K562 (cell line): ENCODE measurements at regions not wholly inside any gene's neighbourhood (a gene's known extent, or its start where the extent isn't known, plus 50 kb on each side); places are given as distances from the start of the nearest gene placed in this dataset.

Experiments
- CREM ChIP-seq: IDR thresholded peaks from 2 replicates; pipeline ENCODE4 v1.6.1; 2014; ENCODE audit warnings: antibody characterized with exemption, low read depth
- POLR2AphosphoS5 ChIP-seq: IDR thresholded peaks from 2 replicates; pipeline ENCODE4 v1.6.1; 2011; ENCODE audit warnings: mild to moderate bottlenecking, low read depth, low read length, moderate library complexity; ENCODE audit not compliant: control insufficient read depth, insufficient read depth
- SRSF9 ChIP-seq: fragments of 200-400 bp; formaldehyde crosslinking; IDR thresholded peaks from 2 replicates; pipeline ENCODE4 v1.6.1; 2017; ENCODE audit warnings: low read depth, low read length, borderline replicate concordance

DNA sequence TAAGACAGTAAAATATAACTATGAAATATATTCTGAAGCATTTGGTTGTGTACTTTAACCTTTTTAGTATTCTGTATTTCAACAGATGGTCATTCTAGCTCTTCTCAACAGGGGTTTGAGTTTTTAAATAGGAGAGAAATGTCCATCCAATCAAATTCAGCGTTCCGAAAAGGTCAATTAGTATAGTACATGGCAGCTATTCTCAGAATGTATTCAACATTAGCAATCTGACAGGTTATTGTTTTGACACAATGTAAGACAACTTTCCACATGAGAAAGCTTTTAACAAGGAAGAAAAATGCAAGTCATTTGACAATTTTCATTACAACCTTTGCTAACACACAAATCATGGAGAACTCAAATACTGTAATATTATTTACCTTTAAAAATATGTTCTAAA is 996.3 kb upstream of the CDH10 start:
- TF ChIP-seq CREM (no peak), SRSF9 (no peak), POLR2AphosphoS5 (no peak)
